SK-N-MC (cell line): ENCODE measurements at regions not wholly inside any gene's neighbourhood (a gene's known extent, or its start where the extent isn't known, plus 50 kb on each side); places are given as distances from the start of the nearest gene placed in this dataset.
"Not testable (repeated sequence)": the region's sequence is repeated elsewhere in the genome, so short reads cannot be mapped to it uniquely, and the experiment has no call there.

Experiments
- DNase-seq: peaks from one replicate; pipeline ENCODE4 v3.0.0-alpha.2; 2011; ENCODE audit warnings: low read depth, low spot score
- H3K27ac ChIP-seq: fragments of 200-600 bp; sonication (generic); 2 replicates; pipeline ENCODE4 v1.5.1; 2016; ENCODE audit warnings: mixed run types
- H3K36me3 ChIP-seq: fragments of 200-600 bp; sonication (generic); 2 replicates; pipeline ENCODE4 v1.6.1; 2017; ENCODE audit warnings: antibody characterized with exemption, low read length, mixed read lengths; ENCODE audit not compliant: insufficient read depth
- H3K4me3 ChIP-seq: fragments of 200-600 bp; sonication (generic); 2 replicates; pipeline ENCODE4 v1.5.1; 2016
- H3K9ac ChIP-seq: fragments of 200-600 bp; sonication (generic); 2 replicates; pipeline ENCODE4 v1.8.0; 2017; ENCODE audit warnings: mixed run types, mixed read lengths; ENCODE audit not compliant: insufficient read length
- H3K9me3 ChIP-seq: fragments of 200-600 bp; sonication (generic); 2 replicates; pipeline ENCODE4 v1.6.1; 2017; ENCODE audit warnings: low read depth, mild to moderate bottlenecking, antibody characterized with exemption, low read length, moderate library complexity, mixed read lengths
- EZH2 ChIP-seq: fragments of 200-600 bp; sonication (generic); IDR thresholded peaks from one replicate; pipeline ENCODE4 v1.6.1; 2017; ENCODE audit warnings: antibody characterized with exemption
- FOXP2 ChIP-seq: optimal IDR thresholded peaks from 2 replicates; pipeline ENCODE3; 2011; ENCODE audit warnings: mild to moderate bottlenecking, moderate library complexity; ENCODE audit not compliant: insufficient read depth; ENCODE audit errors: extremely low read length, control extremely low read depth
- POLR2AphosphoS5 ChIP-seq: IDR thresholded peaks from 2 replicates; pipeline ENCODE4 v1.6.1; 2012; ENCODE audit warnings: mild to moderate bottlenecking, low read depth, low read length, borderline replicate concordance

GRCh38 chr1:58849551-58849950 lies 65.7 kb upstream of the JUN start:
- TF ChIP-seq POLR2AphosphoS5 (no peak), EZH2 (no peak), FOXP2 (no peak)
- Histone ChIP-seq H3K27ac (no peak overlapping the region), H3K9me3 (no peaks in the 10 kb centered on the region), H3K9ac (no peak overlapping the region), H3K36me3 (no peaks in the 10 kb centered on the region), H3K4me3 (no peak overlapping the region)
- DNase-seq, result no peak

- H3K9me3 ChIP-seq, result no peaks in the 10 kb centered on the region
- H3K27ac ChIP-seq, result no peak overlapping the region
- H3K9ac ChIP-seq, result no peak overlapping the region
- TF ChIP-seq EZH2 (no peak), POLR2AphosphoS5 (no peak), FOXP2 (no peak)
- DNase-seq, result no peak
- no peaks in the 10 kb centered on the region for H3K36me3 ChIP-seq
- H3K4me3 ChIP-seq, result no peak overlapping the region
Observed at GRCh38 chr1:58850636-58851035, 66.8 kb upstream of the JUN start.

GRCh38 chr1:58852731-58853485 lies 69.1 kb upstream of the JUN start:
- no peak overlapping the region for H3K27ac ChIP-seq
- no peak for DNase-seq
- TF ChIP-seq FOXP2, result no peak
- no peak for TF ChIP-seq POLR2AphosphoS5
- no peak for TF ChIP-seq EZH2
- H3K4me3 ChIP-seq, result no peak overlapping the region
- H3K9me3 ChIP-seq, result no peaks in the 10 kb centered on the region
- H3K9ac ChIP-seq, result no peak overlapping the region
- H3K36me3 ChIP-seq, result no peaks in the 10 kb centered on the region

- no peak overlapping the region for H3K27ac ChIP-seq
- H3K9me3 ChIP-seq, result no peaks in the 10 kb centered on the region
- no peak for TF ChIP-seq POLR2AphosphoS5
- TF ChIP-seq FOXP2, result no peak
- TF ChIP-seq EZH2, result no peak
- no peak for DNase-seq
- H3K4me3 ChIP-seq, result no peak overlapping the region
- no peaks in the 10 kb centered on the region for H3K36me3 ChIP-seq
- no peak overlapping the region for H3K9ac ChIP-seq
Observed at GRCh38 chr1:58854576-58854975, 70.7 kb upstream of the JUN start.

- H3K36me3 ChIP-seq, result no peaks in the 10 kb centered on the region
- no peak overlapping the region for H3K9ac ChIP-seq
- no peak for TF ChIP-seq POLR2AphosphoS5
- no peak for TF ChIP-seq FOXP2
- no peak for TF ChIP-seq EZH2
- no peaks in the 10 kb centered on the region for H3K9me3 ChIP-seq
- no peak overlapping the region for H3K27ac ChIP-seq
- H3K4me3 ChIP-seq, result no peak overlapping the region
- no peak for DNase-seq
Observed at GRCh38 chr1:58855274-58856165, 71.7 kb upstream of the JUN start.

- H3K9ac ChIP-seq, H3K27ac ChIP-seq, H3K9me3 ChIP-seq, DNase-seq, H3K4me3 ChIP-seq, H3K36me3 ChIP-seq: not testable (repeated sequence)
Observed at GRCh38 chr1:58856281-58856680, 72.4 kb upstream of the JUN start.

GRCh38 chr1:58857680-58858673 lies 74.1 kb upstream of the JUN start:
- Histone ChIP-seq H3K9ac (no peak overlapping the region), H3K36me3 (no peaks in the 10 kb centered on the region), H3K9me3 (no peaks in the 10 kb centered on the region), H3K27ac (no peak overlapping the region), H3K4me3 (no peak overlapping the region)
- DNase-seq, result no peak
- TF ChIP-seq POLR2AphosphoS5 (no peak), EZH2 (no peak), FOXP2 (no peak)
